ENCODE measurements at regions not wholly inside any gene's neighbourhood (a gene's known extent, or its start where the extent isn't known, plus 50 kb on each side); places are given as distances from the start of the nearest gene placed in this dataset.

- TF ChIP-seq ZFP91 (CRISPR knock-in tag; IDR thresholded peaks at IDR 0.05; ENCODE audit: borderline replicate concordance) (no peak), ZBTB1 (CRISPR knock-in tag; IDR thresholded peaks at IDR 0.05; ENCODE audit: borderline replicate concordance) (no peak), ZFP62 (CRISPR knock-in tag; IDR thresholded peaks at IDR 0.05) (no peak), ZNF337 (CRISPR knock-in tag; IDR thresholded peaks at IDR 0.05; ENCODE audit: borderline replicate concordance, low read depth) (no peak), ZNF614 (CRISPR knock-in tag; IDR thresholded peaks at IDR 0.05; ENCODE audit: borderline replicate concordance) (no peak), TERF1 (CRISPR knock-in tag; IDR thresholded peaks at IDR 0.05) (no peak), NONO (IDR thresholded peaks at IDR 0.05) (no peak), NONO (CRISPR knock-in tag; conservative IDR thresholded peaks at IDR 0.05) (no peak), FOXK2 (IDR thresholded peaks at IDR 0.05) (no peak), TEF (CRISPR knock-in tag; IDR thresholded peaks at IDR 0.05) (no peak), ARHGAP35 (CRISPR knock-in tag; IDR thresholded peaks at IDR 0.05; ENCODE audit: borderline replicate concordance) (no peak), ZNF563 (CRISPR knock-in tag; IDR thresholded peaks at IDR 0.05) (no peak)
Measured at GRCh38 chr10:63021225-63021624, 111.9 kb upstream of the NRBF2 start (continued).
